H1 (cell line): ENCODE measurements at regions not wholly inside any gene's neighbourhood (a gene's known extent, or its start where the extent isn't known, plus 50 kb on each side); places are given as distances from the start of the nearest gene placed in this dataset.

ENCODE experiments used
- ATF3 ChIP-seq: IDR thresholded peaks from 2 replicates; pipeline ENCODE4 v1.6.1; 2011; ENCODE audit warnings: low read depth, mild to moderate bottlenecking, low read length; ENCODE audit not compliant: insufficient read depth
- GTF2F1 ChIP-seq: IDR thresholded peaks from 2 replicates; pipeline ENCODE4 v1.6.1; 2012; ENCODE audit warnings: low read depth, low read length, improper control_type of control experiment, borderline replicate concordance
- HDAC6 ChIP-seq: IDR thresholded peaks from one replicate; pipeline ENCODE4 v1.7.1; 2012; ENCODE audit warnings: low read depth, mild to moderate bottlenecking, inconsistent platforms, low read length, moderate library complexity
- JUND ChIP-seq: IDR thresholded peaks from 2 replicates; pipeline ENCODE4 v1.6.1; 2011; ENCODE audit warnings: mild to moderate bottlenecking, improper control_type of control experiment, low read length
- KDM1A ChIP-seq: fragments of 200-600, 300-600 bp; sonication (generic); IDR thresholded peaks from 2 replicates; pipeline ENCODE4 v1.7.1; 2016; ENCODE audit warnings: mild to moderate bottlenecking, low read length, borderline replicate concordance
- RFX5 ChIP-seq: IDR thresholded peaks from 2 replicates; pipeline ENCODE4 v1.6.1; 2011; ENCODE audit warnings: low read depth, low read length, improper control_type of control experiment, borderline replicate concordance
- SAP30 ChIP-seq: fragments of 300-600 bp; sonication (generic); IDR thresholded peaks from 2 replicates; pipeline ENCODE4 v1.7.1; 2012; ENCODE audit warnings: low read length, moderate library complexity, mild to moderate bottlenecking, inconsistent platforms; ENCODE audit not compliant: insufficient read depth, insufficient replicate concordance
- SIX5 ChIP-seq: IDR thresholded peaks from 2 replicates; pipeline ENCODE4 v1.6.1; 2011; ENCODE audit warnings: mild to moderate bottlenecking, low read depth, low read length

- TF ChIP-seq ATF3 (no peak), GTF2F1 (no peak), KDM1A (no peak), SIX5 (no peak), HDAC6 (no peak), JUND (no peak), RFX5 (no peak), SAP30 (no peak)
- TF ChIP-seq, all 59 proteins: peak for 0
These were observed 144.6 kb upstream of the AFDN start (continued) for GRCh38 chr6:167682125-167682524.
